Chondrocyte (in vitro differentiated cells): ENCODE measurements at regions not wholly inside any gene's neighbourhood (a gene's known extent, or its start where the extent isn't known, plus 50 kb on each side); places are given as distances from the start of the nearest gene placed in this dataset.

Source experiments
- DNase-seq: peaks from one replicate; pipeline ENCODE4 v3.0.0; 2021; ENCODE audit warnings: mixed read lengths, low spot score
- H3K27ac Mint-ChIP-seq: one replicate; pipeline ENCODE4 v1.8.0; 2021; ENCODE audit warnings: mild to moderate bottlenecking, moderate library complexity, mixed read lengths; ENCODE audit not compliant: unreplicated experiment
- H3K27me3 Mint-ChIP-seq: 2 replicates; pipeline ENCODE4 v1.8.0; 2021; ENCODE audit warnings: low read depth, mixed read lengths
- H3K36me3 Mint-ChIP-seq: 2 replicates; pipeline ENCODE4 v1.8.0; 2021; ENCODE audit warnings: low read depth, mixed read lengths
- H3K4me1 Mint-ChIP-seq: 2 replicates; pipeline ENCODE4 v1.8.0; 2021; ENCODE audit warnings: low read depth, mild to moderate bottlenecking, mixed read lengths
- H3K4me3 Mint-ChIP-seq: one replicate; pipeline ENCODE4 v1.8.0; 2021; ENCODE audit warnings: mild to moderate bottlenecking, moderate library complexity, mixed read lengths; ENCODE audit not compliant: unreplicated experiment
- H3K9me3 Mint-ChIP-seq: 2 replicates; pipeline ENCODE4 v1.8.0; 2021; ENCODE audit warnings: low read depth, mixed read lengths
- TF ChIP-seq, protein P1 (sequence below): fragments of 200-600 bp; sonication (generic); IDR thresholded peaks from 2 replicates; pipeline ENCODE4 v1.5.0; 2021; ENCODE audit warnings: antibody characterized with exemption, mild to moderate bottlenecking, moderate library complexity

- Mint-ChIP-seq H3K27me3 (no peaks in the 10 kb centered on the region), H3K36me3 (no peaks in the 10 kb centered on the region), H3K4me3 (no peak overlapping the region), H3K4me1 (peaks cover 44% of the 10 kb centered on the region), H3K27ac (peak overlapping the region; percentile 80), H3K9me3 (peaks cover 11% of the 10 kb centered on the region)
- no peak for DNase-seq
- TF ChIP-seq, protein P1, sequence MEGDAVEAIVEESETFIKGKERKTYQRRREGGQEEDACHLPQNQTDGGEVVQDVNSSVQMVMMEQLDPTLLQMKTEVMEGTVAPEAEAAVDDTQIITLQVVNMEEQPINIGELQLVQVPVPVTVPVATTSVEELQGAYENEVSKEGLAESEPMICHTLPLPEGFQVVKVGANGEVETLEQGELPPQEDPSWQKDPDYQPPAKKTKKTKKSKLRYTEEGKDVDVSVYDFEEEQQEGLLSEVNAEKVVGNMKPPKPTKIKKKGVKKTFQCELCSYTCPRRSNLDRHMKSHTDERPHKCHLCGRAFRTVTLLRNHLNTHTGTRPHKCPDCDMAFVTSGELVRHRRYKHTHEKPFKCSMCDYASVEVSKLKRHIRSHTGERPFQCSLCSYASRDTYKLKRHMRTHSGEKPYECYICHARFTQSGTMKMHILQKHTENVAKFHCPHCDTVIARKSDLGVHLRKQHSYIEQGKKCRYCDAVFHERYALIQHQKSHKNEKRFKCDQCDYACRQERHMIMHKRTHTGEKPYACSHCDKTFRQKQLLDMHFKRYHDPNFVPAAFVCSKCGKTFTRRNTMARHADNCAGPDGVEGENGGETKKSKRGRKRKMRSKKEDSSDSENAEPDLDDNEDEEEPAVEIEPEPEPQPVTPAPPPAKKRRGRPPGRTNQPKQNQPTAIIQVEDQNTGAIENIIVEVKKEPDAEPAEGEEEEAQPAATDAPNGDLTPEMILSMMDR = no peak
These were observed 351.1 kb upstream of the TLE4 start for GRCh38 chr9:79220666-79221065.

DNA sequence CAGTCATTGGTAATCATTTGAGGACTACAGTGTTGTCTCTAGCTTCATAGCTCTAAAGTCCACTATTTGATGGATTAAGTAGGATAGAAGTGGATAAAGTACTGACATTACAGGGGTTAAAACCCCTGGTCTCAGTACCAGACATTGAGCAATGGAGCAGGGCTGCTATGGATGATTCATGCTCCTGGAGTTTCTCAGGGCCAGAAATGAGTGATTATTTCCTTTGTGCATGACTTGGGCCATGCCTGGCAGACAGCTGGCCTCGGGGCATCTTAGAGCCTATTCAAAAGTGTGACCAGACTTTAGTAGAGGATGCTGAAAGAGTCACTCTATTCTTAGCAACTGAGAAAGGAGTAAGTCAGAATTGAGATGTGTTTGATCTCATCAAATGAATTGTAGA, 350.7 kb upstream of the TLE4 start:
- Mint-ChIP-seq H3K27ac (peak overlapping the region; percentile 80), H3K36me3 (no peaks in the 10 kb centered on the region), H3K4me3 (no peak overlapping the region), H3K9me3 (peaks cover 13% of the 10 kb centered on the region), H3K27me3 (no peaks in the 10 kb centered on the region), H3K4me1 (peaks cover 42% of the 10 kb centered on the region)
- DNase-seq = no peak
- TF ChIP-seq, protein P1 = no peak

DNA sequence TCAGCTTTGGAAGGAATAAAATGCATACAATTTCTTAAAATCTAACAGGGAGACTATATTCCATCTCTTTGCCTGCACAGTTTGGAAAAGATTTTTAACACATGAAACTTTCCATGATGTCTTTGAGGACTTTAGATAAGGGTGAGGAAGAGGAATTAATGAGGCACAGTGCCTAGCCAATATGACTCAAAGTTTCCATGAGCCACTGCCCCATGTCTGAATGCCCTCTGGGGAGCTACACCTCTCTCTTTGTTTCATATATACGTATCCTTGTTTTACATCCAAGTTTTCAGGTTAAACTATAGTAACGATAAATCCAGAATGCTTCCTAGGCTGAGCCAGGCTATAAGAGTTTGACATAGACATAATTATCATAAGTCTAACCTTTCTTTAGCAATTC, 349.3 kb upstream of the TLE4 start:
- no peak for DNase-seq
- H3K4me3 Mint-ChIP-seq = no peak overlapping the region
- peaks cover 41% of the 10 kb centered on the region for H3K4me1 Mint-ChIP-seq
- H3K36me3 Mint-ChIP-seq = no peaks in the 10 kb centered on the region
- no peaks in the 10 kb centered on the region for H3K27me3 Mint-ChIP-seq
- H3K27ac Mint-ChIP-seq = no peak overlapping the region
- H3K9me3 Mint-ChIP-seq = peaks cover 16% of the 10 kb centered on the region
- TF ChIP-seq, protein P1 = no peak

DNA sequence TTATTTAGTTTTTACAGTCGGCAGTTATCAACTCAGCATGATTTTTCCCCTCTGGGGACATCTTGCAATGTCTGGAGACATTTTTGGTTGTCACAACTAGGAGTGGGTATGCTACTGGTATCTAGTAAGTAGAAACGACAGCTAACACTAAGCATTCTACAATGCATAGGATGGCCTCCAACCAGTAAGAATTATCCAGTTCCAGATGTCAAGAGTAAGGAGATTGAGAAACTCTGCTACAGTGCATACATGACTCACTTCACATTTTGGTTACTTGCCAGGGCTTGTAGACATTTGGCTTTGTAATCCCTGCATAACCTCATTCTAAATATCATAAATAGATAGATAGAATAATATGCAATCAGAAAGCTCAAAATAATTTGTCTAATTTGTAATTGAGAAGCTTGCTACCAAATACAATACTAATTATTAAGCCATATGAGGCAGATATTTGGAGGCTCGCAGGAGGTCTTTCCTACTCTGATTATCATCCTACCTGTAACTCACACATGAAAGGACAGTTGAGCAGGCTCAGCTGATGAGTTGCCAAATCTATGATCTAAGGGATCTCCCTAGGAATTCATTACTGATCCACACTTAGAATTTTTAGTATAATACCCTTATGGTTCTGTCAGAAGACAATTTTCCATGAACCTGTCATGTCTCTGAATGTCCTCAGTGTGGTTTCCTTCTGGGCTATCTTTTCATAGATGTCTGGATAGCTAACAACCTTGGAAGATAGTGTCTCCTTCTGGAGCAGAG, 346.9 kb upstream of the TLE4 start:
- no peaks in the 10 kb centered on the region for H3K27me3 Mint-ChIP-seq
- DNase-seq = no peak
- H3K4me1 Mint-ChIP-seq = peaks cover 38% of the 10 kb centered on the region
- TF ChIP-seq, protein P1 = no peak
- peaks cover 16% of the 10 kb centered on the region for H3K9me3 Mint-ChIP-seq
- no peaks in the 10 kb centered on the region for H3K36me3 Mint-ChIP-seq
- no peak overlapping the region for H3K4me3 Mint-ChIP-seq
- no peak overlapping the region for H3K27ac Mint-ChIP-seq

GRCh38 chr9:79233542-79233941, 338.2 kb upstream of the TLE4 start:
- DNase-seq = no peak
- no peak overlapping the region for H3K27ac Mint-ChIP-seq
- no peaks in the 10 kb centered on the region for H3K4me1 Mint-ChIP-seq
- peaks cover 2% of the 10 kb centered on the region for H3K9me3 Mint-ChIP-seq
- peaks cover 2% of the 10 kb centered on the region for H3K36me3 Mint-ChIP-seq
- no peaks in the 10 kb centered on the region for H3K27me3 Mint-ChIP-seq
- H3K4me3 Mint-ChIP-seq = no peak overlapping the region
- TF ChIP-seq, protein P1 = peak; percentile 65
